Peyer's patch (tissue), 4 donors: ENCODE measurements at regions not wholly inside any gene's neighbourhood (a gene's known extent, or its start where the extent isn't known, plus 50 kb on each side); places are given as distances from the start of the nearest gene placed in this dataset.

ENCODE experiments used
- DNase-seq, 3 donors: peaks; one replicate each; pipeline ENCODE4 v3.0.0-alpha.2; 2017 to 2019
- H3K27ac ChIP-seq, 4 donors: fragments of 200-600 bp; sonication (generic); one replicate each; pipeline ENCODE4 v1.5.1; 2016 to 2019
- H3K27me3 ChIP-seq, 2 donors: fragments of 200-600 bp; sonication (generic); one replicate each; pipeline ENCODE4 v1.5.1; 2019
- H3K36me3 ChIP-seq, 3 donors: fragments of 200-600 bp; sonication (generic); one replicate each; pipeline ENCODE4 v1.5.1; 2016 to 2019
- H3K4me1 ChIP-seq, 4 donors: fragments of 200-600 bp; sonication (generic); one replicate each; pipeline ENCODE4 v1.5.1; 2016 to 2019
- H3K4me3 ChIP-seq, 4 donors: fragments of 200-600 bp; sonication (generic); 1 replicate in 3 of 4; 2 replicates in 1 of 4; pipeline ENCODE4 v1.5.1; 2016 to 2019; ENCODE audit warnings: mild to moderate bottlenecking in 1 of 4
- H3K9me3 ChIP-seq, 4 donors: fragments of 200-600 bp; sonication (generic); one replicate each; pipeline ENCODE4 v1.5.1; 2016 to 2019; ENCODE audit warnings: mild to moderate bottlenecking in 1 of 4
- CTCF ChIP-seq, 6 experiments: fragments of 450-650 bp in 4 of 6; fragments of 200-600 bp in 2 of 6; sonication (generic) in 1 of 6; IDR thresholded peaks; one replicate each; pipeline ENCODE4 v1.5.1; 2017 to 2019; ENCODE audit warnings: antibody characterized with exemption in 6 of 6, mild to moderate bottlenecking in 3 of 6, moderate library complexity in 1 of 6
- POLR2A ChIP-seq, 2 donors: fragments of 450-650 bp; IDR thresholded peaks; one replicate each; pipeline ENCODE4 v1.5.1; 2017; ENCODE audit warnings: antibody characterized with exemption in 2 of 2, mild to moderate bottlenecking in 2 of 2, moderate library complexity in 2 of 2

GRCh38 chr20:4544765-4545164, 141.5 kb upstream of the PRNP start:
- DNase-seq, result no peak
- Histone ChIP-seq H3K4me1 (no peaks in the 10 kb centered on the region), H3K4me3 (no peak overlapping the region), H3K27me3 (no peaks in the 10 kb centered on the region), H3K27ac (no peak overlapping the region), H3K9me3 (no peaks in the 10 kb centered on the region), H3K36me3 (no peaks in the 10 kb centered on the region)
- TF ChIP-seq POLR2A (IDR thresholded peaks at IDR 0.05) (no peak), CTCF (IDR thresholded peaks at IDR 0.05) (no peak)

GRCh38 chr20:4542270-4542669, 144.0 kb upstream of the PRNP start:
- Histone ChIP-seq H3K4me1 (no peaks in the 10 kb centered on the region), H3K27me3 (no peaks in the 10 kb centered on the region), H3K4me3 (no peak overlapping the region), H3K9me3 (no peaks in the 10 kb centered on the region), H3K27ac (no peak overlapping the region), H3K36me3 (no peaks in the 10 kb centered on the region)
- no peak for DNase-seq
- no peak for TF ChIP-seq POLR2A (IDR thresholded peaks at IDR 0.05)
- no peak for TF ChIP-seq CTCF (IDR thresholded peaks at IDR 0.05)

GRCh38 chr20:4534315-4534714, 151.9 kb upstream of the PRNP start:
- Histone ChIP-seq H3K36me3 (no peaks in the 10 kb centered on the region), H3K27ac (no peak overlapping the region), H3K27me3 (no peaks in the 10 kb centered on the region), H3K4me1 (no peaks in the 10 kb centered on the region), H3K9me3 (no peaks in the 10 kb centered on the region), H3K4me3 (no peak overlapping the region)
- TF ChIP-seq POLR2A (IDR thresholded peaks at IDR 0.05) (no peak), CTCF (IDR thresholded peaks at IDR 0.05) (no peak)
- DNase-seq, result no peak

- H3K9me3 ChIP-seq, result no peaks in the 10 kb centered on the region
- H3K36me3 ChIP-seq, result no peaks in the 10 kb centered on the region
- H3K4me1 ChIP-seq, result no peaks in the 10 kb centered on the region
- no peak overlapping the region for H3K27ac ChIP-seq
- H3K4me3 ChIP-seq, result no peak overlapping the region
- H3K27me3 ChIP-seq, result no peaks in the 10 kb centered on the region
- TF ChIP-seq POLR2A (IDR thresholded peaks at IDR 0.05) (no peak), CTCF (IDR thresholded peaks at IDR 0.05) (no peak)
- DNase-seq, result no peak
Measured at GRCh38 chr20:4533368-4534133, 152.7 kb upstream of the PRNP start.

DNA sequence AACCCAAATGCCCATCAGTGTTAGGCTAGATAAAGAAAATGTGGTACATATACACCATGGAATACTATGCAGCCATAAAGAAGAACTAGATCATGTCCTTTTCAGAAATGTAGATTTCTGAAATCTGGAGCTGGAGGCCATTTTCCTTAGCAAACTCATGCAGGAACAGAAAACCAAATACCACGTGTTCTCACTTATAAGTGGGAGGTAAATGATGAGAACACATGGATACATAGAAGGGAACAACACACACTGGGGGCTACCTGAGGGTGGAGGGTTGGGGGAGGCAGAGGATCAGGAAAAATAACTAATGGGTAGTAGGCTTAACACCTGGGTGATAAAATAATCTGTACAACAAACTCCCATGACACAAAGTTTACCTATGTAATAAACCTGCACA, 153.5 kb upstream of the PRNP start:
- DNase-seq, result no peak
- Histone ChIP-seq H3K27me3 (no peaks in the 10 kb centered on the region), H3K36me3 (no peaks in the 10 kb centered on the region), H3K4me1 (no peaks in the 10 kb centered on the region), H3K27ac (no peak overlapping the region), H3K4me3 (no peak overlapping the region), H3K9me3 (no peaks in the 10 kb centered on the region)
- TF ChIP-seq CTCF (IDR thresholded peaks at IDR 0.05), result no peak
- TF ChIP-seq POLR2A (IDR thresholded peaks at IDR 0.05), result no peak

DNA sequence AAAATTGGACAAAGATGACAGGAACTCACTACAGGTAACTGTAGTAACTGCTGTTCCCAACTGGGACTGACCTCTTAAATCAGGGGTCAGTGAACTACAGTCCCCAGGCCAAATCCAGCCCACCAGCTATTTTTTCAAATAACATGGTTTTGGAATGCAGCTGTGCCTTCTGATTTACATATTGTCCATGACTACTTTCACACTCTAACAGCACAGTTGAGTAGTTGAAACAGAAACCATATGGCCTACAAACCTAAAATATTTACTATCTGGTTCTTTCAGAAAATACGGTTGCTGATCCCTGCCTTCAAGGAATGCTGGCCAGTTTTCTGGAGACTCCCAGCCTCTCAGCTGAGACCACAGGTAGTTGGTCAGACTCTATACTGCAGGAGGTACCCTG, 161.5 kb upstream of the PRNP start:
- Histone ChIP-seq H3K9me3 (no peaks in the 10 kb centered on the region), H3K36me3 (no peaks in the 10 kb centered on the region), H3K4me1 (no peaks in the 10 kb centered on the region), H3K27me3 (no peaks in the 10 kb centered on the region), H3K4me3 (no peak overlapping the region), H3K27ac (no peak overlapping the region)
- TF ChIP-seq CTCF (IDR thresholded peaks at IDR 0.05), result no peak
- no peak for DNase-seq
